SKM-1 (cell line): ENCODE measurements at regions not wholly inside any gene's neighbourhood (a gene's known extent, or its start where the extent isn't known, plus 50 kb on each side); places are given as distances from the start of the nearest gene placed in this dataset.

Source experiments
- DNase-seq: peaks from one replicate; lab custom pipeline; 2025; ENCODE audit not compliant: unreplicated experiment; lab: John Stamatoyannopoulos, UW

- DNase-seq, result no peak
Observed at GRCh38 chr2:240277807-240278522, 137.5 kb upstream of the OTOS start.

- no peak for DNase-seq
Observed at GRCh38 chr2:240278661-240279060, 138.2 kb upstream of the OTOS start.

- DNase-seq, result no peak
Observed at GRCh38 chr2:240280621-240281020, 140.2 kb upstream of the OTOS start.

GRCh38 chr2:240284503-240285259 is 144.2 kb upstream of the OTOS start:
- no peak for DNase-seq

- no peak for DNase-seq
Observed at GRCh38 chr2:240285725-240286124, 145.3 kb upstream of the OTOS start.

GRCh38 chr2:240286596-240286995 is 146.1 kb upstream of the OTOS start:
- DNase-seq, result no peak

- DNase-seq, result no peak
Observed at GRCh38 chr2:240287011-240287410, 146.6 kb upstream of the OTOS start.

GRCh38 chr2:240287496-240288086 is 147.1 kb upstream of the OTOS start:
- DNase-seq, result no peak

- DNase-seq, result no peak
Observed at GRCh38 chr2:240288087-240288521, 147.4 kb upstream of the GPC1 start.

GRCh38 chr2:240289701-240290431 is 145.6 kb upstream of the GPC1 start:
- no peak for DNase-seq

GRCh38 chr2:240290432-240291336 is 144.8 kb upstream of the GPC1 start:
- no peak for DNase-seq

- DNase-seq, result no peak
Observed at GRCh38 chr2:240291337-240292034, 144.0 kb upstream of the GPC1 start.

GRCh38 chr2:240292035-240292574 is 143.4 kb upstream of the GPC1 start:
- no peak for DNase-seq

GRCh38 chr2:240292619-240293525 is 142.6 kb upstream of the GPC1 start:
- DNase-seq, result no peak

- DNase-seq, result no peak
Observed at GRCh38 chr2:240293557-240294461, 141.7 kb upstream of the GPC1 start.

- no peak for DNase-seq
Observed at GRCh38 chr2:240294514-240294913, 140.9 kb upstream of the GPC1 start.
